GM11168 (cell line): ENCODE measurements at regions not wholly inside any gene's neighbourhood (a gene's known extent, or its start where the extent isn't known, plus 50 kb on each side); places are given as distances from the start of the nearest gene placed in this dataset.
"Not testable (repeated sequence)": the region's sequence is repeated elsewhere in the genome, so short reads cannot be mapped to it uniquely, and the experiment has no call there.

ENCODE experiments used
- in situ Hi-C: fragments of 300-500 bp; cut with MboI; formaldehyde crosslinking; loops from one replicate; pipeline ENCODE4 v1.12.0; 2022; ENCODE audit warnings: low sequenced_read_pairs; ENCODE audit not compliant: unreplicated experiment

DNA sequence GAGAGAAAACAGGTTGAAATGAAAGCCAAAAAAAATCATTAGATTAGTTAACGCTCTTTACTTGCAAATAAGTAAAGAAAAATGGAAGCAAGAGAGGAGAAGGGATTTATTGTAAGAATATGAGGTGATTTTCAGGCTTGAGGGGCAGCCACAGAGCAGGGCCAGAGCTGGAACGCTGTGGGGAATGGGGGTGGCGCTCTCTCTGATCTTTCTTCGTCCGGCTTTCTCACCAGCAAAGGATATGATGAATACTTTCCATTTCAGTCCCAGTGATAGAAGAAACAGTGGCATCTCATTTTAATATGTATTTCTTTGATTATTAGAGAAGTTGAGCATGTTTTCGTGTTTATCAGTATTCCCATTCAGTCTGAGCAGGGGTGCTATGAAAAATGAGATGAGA is 112.2 kb downstream of the SKIDA1 start:
- in situ Hi-C loops, result no loop called here

DNA sequence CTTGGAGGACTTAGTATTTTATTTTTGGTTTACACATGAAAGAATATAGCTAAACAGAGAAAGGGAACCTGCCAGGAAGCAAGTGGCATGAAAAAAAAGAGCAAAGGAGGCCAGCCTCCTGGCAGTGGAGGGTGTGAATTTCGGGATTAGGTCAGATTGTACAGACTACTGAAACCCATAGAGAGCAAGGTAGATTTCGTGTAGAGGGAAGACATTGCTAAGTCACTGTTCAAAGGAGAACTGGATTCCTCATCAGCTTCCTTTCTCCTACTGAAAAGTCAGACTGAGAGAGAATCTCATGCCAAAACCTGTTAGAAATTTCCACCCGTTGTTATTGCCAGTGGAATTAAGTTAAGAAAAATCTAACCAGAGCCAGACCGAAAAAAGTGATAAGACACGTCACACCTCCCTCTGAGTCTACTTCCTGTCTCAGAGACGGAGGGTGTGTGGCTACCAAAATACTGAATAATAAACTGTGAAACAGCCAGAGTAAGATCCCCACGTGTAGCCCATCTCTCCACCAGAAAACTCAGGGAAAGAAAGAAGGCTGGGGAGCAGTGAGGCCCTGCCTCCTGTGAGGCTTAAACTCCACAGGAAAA is 118.8 kb downstream of the SKIDA1 start:
- in situ Hi-C loops, result no loop called here

DNA sequence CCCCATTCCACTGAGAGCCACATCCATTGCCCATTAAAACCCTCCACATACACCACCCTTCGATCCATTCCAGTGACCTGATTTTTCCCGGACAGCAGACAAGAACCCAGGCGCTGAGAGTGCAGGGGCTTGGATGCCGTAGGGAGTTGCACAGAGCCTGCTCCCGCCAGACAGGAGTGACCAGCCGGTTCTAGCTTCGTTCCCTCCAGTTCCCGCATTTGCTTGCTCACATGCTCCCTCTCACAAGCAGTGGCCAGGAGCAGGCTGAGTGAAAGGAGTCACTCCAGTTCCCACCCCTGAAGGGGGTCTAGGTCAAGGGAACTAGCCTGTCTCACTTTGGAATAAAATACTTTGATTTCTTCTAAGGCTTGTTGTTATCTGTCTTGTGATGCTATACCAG is 119.5 kb downstream of the SKIDA1 start:
- in situ Hi-C loops, result no loop called here

DNA sequence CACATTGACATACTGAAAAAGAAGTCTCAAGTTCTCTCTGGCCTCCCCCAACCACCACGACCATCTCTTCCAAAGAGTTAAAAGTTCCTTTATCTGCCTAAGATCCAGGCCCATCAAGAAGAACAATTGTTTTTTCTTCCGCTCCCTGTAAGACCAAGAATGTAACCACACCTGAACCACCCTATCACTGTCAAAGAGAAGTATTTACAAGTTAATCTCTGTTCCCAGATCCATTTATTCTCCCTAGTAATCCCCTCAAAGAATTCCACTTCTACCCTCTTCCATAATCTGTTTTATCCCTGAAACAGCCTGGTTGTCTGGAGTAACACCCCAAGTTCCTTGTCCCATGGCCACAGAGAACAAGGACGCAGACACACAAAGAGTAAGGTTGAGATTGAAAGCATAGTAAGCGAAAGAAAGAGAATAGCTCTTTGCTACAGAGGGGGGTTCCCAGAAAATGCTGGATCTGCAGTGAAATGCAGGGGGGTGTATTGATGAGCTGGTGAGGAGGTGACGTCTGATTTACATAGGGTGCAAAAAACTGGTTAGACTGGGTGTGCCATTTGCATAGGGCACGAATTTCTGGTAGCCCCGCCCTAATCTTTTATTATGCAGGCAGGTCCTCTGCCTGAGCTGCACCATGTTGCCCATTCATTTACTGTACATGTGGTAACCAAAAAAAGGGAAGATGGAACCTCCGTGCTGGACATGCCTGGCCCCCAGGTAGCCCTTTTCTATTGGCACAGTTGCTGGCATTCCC is 122.0 kb downstream of the SKIDA1 start:
- in situ Hi-C loops, result no loop called here

DNA sequence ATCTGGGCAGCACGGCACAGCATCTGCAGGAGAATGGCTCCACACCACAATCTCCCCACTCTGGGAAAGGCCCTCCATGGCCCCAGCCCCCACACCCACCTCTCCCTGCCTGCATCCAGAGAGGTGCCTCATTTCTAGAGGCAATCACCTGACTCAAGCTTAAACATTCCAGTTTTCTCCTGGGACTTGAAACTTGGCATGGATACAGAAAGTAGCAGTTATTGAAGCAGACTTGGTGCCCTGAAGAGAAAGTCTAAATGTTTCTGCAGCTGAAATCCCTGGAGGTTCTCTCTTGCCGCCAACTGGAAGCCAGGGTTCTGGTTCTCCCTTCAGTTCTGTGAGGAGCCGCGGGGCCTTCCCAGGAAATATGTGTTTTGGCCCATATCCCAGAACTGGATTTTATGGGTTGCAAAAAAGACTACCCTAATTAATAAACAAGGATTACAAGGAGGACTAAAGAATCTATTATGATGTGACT is 122.8 kb downstream of the SKIDA1 start:
- in situ Hi-C loops, result no loop called here

DNA sequence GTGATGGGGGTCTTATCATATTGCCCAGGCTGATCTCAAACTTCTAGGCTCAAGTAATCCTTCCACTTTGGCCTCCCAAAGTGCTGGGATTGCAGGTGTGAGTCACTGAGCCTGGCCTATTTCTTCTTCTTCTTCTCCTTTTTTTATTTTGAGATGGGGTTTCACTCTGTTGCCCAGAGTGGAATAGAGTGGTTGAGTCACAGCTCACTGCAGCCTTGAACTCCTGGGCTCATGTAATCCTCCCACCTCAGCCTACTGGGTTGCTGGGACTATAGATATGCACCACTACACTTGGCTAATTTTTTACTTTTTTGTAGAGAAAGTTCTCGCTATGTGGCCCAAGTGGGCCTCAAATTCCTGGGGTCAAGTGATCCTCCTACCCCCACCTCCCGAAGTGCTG is 124.3 kb downstream of the SKIDA1 start:
- in situ Hi-C loops, result no loop called here

DNA sequence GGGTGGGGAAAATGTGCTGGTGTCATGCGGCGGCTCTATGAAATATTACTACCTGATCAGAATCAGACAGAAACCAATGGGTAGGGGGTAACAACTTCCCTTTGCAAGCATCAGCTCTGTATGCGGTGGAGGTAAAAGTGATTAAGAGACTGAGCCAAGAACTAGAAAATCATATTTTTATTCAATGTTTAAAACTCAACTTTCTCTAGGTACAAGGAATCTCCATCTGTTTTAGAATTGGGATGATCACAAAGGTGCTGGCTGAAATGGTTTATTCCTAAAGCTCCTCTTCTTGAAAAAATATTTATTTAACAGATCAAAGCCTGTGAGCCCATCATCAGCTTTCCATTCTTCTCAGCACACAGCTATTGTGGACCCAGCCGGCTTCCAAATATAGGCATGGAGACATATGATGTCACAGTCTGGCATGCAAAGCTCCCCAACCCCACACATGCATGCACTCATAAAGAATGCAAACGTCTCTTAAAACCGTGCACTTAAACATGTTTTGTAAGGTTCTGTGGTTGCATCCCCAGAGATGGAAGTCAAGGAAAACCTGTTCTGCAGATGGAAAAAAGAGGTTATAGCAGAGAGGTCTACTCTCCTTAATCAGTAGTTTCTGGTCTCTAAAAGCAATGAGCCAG is 126.0 kb downstream of the SKIDA1 start:
- in situ Hi-C loops, result no loop called here

DNA sequence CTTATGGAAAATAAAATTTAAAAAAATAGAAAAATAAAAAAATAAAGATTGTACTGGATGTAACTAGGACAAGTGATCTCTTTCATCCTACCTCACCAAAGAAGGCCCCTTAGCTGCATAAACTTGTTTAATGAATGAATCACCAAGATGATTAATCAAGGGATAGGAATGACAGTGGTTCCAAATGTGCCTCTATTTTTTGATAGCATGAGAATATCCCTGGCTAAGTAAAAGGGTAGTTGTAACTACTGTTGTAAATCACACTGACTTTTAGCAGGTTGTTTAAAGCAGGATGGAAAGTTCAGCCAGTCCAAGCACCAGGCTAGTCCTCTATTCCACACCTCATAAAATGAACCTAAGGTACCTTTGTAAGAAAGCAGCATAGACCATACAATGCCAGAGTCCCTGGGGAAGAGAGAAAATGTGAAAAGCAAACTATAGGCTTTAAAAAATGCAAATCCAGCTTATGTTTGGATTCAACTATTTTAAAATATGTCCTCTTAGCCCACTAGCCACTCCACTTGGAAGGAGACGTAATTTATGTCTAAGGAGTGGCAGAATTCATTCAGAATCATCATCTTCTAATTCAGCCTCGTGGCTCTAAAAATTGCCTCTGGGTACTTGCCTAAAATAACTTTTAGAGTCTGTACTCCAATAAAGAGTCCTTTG is 126.8 kb downstream of the SKIDA1 start:
- in situ Hi-C loops, result no loop called here

DNA sequence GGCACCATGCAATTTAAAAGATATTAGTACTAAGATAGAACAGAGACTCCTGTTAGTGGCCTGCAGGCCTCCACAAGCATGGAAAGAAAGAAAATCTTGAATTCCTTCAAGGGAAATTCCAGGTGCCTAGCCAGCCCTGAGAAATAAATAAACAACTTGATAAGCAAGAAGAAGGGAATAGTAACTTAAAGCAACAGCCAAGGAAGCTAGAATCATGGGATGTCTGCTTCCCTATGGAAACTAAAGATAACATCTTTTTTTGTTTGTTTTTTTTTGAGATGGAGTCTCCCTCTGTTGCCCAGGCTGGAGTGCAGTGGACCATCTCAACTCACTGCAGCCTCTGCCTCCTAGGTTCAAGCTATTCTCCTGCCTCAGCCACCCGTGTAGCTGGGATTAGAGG is 128.6 kb downstream of the SKIDA1 start:
- in situ Hi-C loops, result no loop called here

DNA sequence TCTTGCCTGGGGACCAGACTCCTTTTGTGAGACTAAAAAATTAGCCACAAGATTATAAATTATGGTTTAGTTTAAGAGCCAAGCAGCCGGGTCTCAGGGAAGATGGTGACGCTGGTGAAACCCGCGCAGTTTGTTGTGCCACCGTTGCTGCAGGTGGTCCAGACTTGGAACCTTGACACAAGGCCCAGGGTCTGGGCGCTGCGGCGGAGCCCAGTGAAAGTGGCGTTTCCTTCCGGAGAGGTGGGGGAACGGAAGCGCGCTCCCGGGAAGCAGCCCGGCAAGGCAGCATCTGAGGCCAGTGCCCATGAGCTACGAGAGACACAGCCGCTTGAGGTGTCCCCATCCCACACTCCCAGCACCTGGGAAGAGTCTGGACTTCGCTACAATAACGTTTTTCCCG is 131.6 kb downstream of the SKIDA1 start:
- in situ Hi-C loops, result no loop called here

DNA sequence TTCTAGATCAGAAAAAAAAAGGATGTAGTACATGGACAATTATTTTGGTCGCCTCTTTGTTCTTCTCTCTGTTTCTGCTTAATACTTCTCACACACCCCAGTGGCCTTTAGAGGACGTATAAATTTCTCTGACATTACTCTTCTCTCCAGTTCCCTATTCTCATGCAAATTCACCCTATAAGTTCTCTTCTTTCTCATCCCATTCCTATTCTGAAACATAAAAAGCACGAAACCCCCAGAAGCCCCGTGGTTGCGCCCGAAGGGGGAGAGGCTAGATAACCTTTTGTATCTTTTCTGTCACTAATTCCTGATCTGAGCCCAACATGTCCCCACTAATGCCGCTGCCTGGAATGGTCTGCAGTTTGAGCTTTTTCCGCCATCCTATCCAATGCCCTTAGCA is 136.9 kb downstream of the SKIDA1 start:
- in situ Hi-C loops, result no loop called here

DNA sequence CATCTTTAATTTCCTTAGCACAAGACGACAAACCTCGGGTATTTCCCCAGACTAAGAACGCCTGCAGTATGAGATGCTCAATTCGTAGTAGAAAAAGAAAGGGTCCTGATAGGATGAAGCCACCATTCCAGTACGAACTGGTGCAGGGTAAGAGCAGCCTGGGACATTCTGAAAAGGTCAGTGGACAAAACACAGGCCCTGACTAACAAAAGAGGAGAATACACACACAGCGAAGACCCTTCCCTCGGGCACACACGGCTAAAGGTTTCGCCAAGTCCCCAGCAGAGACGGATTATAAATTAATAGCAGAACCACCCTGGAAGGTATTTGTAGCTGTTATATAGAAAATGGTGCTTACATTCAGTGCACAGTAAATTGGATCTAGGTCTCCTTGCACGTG is 137.6 kb downstream of the SKIDA1 start:
- in situ Hi-C loops, result no loop called here

DNA sequence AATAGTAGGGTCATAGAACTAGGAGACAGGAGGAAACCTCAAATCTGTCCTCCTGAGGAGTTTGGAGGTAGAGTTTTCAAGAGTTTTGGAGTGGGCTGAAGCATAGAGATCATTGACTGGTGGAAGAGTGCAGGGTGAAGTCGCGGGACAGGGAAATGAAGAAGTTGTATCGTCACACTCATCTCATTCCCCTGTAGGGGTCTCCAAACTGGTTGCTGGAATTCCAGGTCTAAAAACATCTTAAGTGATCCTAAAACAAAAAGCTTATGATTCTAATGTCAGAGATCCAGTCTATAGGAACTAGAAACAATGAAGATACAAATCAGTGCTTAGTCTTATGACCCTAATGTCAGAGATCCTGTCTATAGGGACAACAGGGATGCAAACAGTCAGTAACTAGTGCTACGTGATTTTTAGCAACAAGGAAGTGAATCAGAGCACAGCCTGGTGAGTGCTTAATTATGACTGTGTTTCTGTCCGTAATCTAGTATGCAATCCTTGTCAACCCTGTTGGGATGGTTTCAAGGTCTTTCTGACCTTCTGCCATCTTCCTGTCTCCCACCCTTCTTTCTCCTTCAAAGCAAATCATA is 139.4 kb downstream of the SKIDA1 start:
- in situ Hi-C loops, result no loop called here

DNA sequence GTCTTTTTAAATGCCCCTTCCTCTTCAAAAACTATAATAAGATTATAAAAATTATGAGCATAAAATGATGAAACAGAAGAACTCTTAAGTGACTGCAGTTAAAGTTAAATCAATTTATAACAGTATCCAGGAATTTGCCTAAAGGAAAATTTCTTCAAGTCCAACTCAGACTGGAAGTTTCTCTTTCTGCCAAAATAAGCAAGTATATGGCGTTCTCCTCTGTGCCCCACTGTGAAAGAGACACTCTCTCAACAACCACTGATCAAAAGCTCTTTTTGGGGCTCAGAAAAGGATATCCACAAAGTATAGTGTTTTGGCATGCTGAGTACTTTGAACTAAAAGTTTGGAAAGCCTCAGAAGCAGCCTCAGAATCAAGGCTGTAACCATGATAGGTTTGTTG is 139.9 kb downstream of the SKIDA1 start:
- in situ Hi-C loops, result no loop called here

DNA sequence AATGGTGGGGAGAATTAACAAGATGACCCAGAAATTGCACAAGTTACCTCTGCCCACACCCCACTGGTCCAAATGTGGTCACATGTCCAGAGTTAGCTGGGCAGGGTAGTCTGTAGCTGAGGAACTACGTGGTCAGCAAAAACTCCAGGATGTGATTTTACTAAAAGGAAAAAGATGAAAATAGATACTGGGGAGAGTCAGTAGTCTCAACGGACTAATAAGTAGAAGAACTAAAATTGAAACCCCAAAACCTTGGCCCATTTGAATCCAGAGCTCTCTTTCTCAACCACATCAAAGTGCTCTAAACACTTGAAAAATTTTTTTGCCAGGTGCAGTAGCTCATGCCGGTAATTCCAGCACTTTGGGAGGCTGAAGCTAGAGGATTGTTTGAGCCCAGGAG is 146.3 kb downstream of the SKIDA1 start:
- in situ Hi-C loops, result no loop called here

DNA sequence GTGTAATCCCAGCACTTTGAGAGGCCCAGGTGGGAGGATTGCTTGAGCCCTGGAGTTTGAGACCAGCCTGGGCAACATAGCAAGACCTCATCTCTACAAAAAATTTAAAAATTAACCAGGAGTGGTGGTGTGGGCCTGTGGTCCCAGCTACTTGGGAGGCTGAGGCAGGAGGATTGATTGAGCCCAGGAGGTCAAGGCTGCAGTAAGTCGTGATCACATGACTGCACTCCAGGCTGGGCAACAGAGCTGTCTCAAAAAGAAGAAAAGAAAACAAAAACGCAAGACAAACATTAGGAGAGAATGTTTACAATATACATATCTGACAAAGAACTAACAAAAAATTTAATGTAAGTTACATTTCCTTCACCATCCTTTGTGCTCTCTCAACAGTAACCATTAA is 150.2 kb downstream of the SKIDA1 start:
- in situ Hi-C loops, result not testable (repeated sequence)

DNA sequence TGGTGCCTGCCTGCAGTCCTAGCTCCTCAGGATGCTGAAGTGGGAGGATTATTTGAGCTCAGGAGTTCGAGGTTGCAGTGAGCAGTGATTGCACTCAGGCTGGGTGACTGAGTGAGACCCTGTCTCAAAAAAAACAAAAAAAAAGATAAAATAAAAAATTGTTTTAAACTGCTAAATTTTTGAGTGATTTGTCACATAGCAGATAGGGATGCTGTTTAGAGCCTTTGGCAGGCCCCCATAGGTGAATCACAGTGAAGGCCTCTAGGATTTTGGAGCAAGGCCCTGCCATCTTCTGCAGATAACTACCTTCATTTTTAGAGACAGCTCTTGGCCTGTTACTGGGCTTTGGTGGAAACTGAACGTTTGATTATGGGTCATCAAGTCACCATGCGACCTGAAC is 151.6 kb downstream of the SKIDA1 start:
- in situ Hi-C loops, result not testable (repeated sequence)

DNA sequence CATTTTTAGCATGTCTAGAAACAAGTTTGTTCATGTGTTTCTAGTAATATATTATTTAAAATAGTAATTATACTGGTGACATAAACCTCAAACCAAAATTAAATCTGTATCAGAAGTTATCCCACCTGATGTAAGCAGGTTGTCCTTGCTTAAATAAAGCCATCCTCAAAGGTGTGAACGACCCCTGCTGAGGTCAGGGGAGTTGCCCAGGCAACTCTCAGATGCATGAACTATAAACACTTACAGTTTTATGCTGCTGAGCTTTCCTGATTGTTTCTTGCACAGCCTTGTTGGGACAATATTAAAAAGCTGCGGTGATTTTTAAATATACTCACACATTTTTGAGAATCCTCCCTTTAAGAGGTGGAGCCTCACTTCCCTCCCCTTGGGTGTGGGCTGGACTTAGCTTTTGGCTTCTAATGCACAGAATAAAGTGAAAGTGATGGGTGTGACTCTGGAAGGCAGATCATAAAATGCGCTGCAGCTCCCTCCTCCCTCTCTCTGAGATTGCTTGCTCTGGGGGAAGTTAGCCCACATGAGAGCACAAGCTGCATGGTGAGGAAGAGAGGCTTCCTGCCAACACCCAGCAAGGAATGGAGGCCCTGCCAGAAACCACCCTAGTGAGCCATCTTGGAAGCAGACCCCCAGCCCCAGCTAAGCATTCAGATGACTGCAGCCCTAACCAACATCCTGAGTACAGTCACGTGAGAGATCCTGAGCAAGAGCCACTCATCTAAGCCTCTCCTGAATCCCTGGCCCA is 152.7 kb downstream of the SKIDA1 start:
- in situ Hi-C loops, result no loop called here

DNA sequence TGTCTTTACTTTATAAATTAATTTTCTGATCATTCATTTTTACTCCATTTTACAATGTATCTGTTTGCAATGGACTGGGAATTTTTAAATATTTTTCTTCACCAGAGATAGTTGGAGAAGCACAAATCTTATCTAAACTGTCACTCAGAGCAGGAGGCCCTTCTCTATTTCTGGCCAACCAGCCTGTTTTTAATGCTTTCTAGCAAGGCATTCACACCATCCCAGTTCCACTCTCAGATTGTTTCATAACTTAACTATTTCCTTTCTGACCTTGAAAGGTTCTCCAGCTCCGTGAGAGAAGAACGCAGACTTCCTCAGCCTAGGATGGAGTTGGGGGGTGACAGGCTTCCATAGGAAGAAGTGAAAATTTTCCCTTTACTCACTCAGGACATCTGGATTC is 155.8 kb downstream of the SKIDA1 start:
- in situ Hi-C loops, result no loop called here
